SK-N-SH treated with all-trans-retinoic acid at 6 μM for 48 hours (cell line): ENCODE measurements at regions not wholly inside any gene's neighbourhood (a gene's known extent, or its start where the extent isn't known, plus 50 kb on each side); places are given as distances from the start of the nearest gene placed in this dataset.

Experiments used
- ATAC-seq: fragments of 200-7000 bp; cut with Tn5 transposase; 3 replicates; pipeline ENCODE4 v1.9.1; 2020; ENCODE audit warnings: mild to moderate bottlenecking, moderate library complexity
- ARNTL ChIP-seq: fragments of 450-650 bp; formaldehyde crosslinking; IDR thresholded peaks from 2 replicates; pipeline ENCODE4 v1.5.0; 2020; ENCODE audit warnings: low read depth, mild to moderate bottlenecking, moderate library complexity, borderline replicate concordance
- CREB5 ChIP-seq: fragments of 250-450 bp; sonication (Bioruptor Pico); IDR thresholded peaks from 2 replicates; pipeline ENCODE4 v1.5.1; 2020; ENCODE audit warnings: low read depth, mild to moderate bottlenecking, moderate library complexity
- CSDC2 ChIP-seq: fragments of 250-450 bp; sonication (Bioruptor Pico); IDR thresholded peaks from 2 replicates; pipeline ENCODE4 v1.5.0; 2020; ENCODE audit warnings: mild to moderate bottlenecking, moderate library complexity
- CSRNP3 ChIP-seq: fragments of 250-450 bp; sonication (Bioruptor Pico); IDR thresholded peaks from 2 replicates; pipeline ENCODE4 v1.5.1; 2021; ENCODE audit warnings: mild to moderate bottlenecking, moderate library complexity
- ESRRG ChIP-seq: fragments of 250-450 bp; sonication (Bioruptor Pico); IDR thresholded peaks from 2 replicates; pipeline ENCODE4 v1.6.1; 2021; ENCODE audit warnings: mild to moderate bottlenecking
- GLIS3 ChIP-seq: fragments of 250-450 bp; sonication (Bioruptor Pico); IDR thresholded peaks from 2 replicates; pipeline ENCODE4 v1.5.0; 2020; ENCODE audit warnings: mild to moderate bottlenecking, moderate library complexity
- ISL1 ChIP-seq: fragments of 250-450 bp; sonication (Bioruptor Pico); IDR thresholded peaks from 2 replicates; pipeline ENCODE4 v2.1.2; 2022; ENCODE audit warnings: mild to moderate bottlenecking, moderate library complexity
- OSR1 ChIP-seq: fragments of 250-450 bp; sonication (Bioruptor Pico); IDR thresholded peaks from 2 replicates; pipeline ENCODE4 v1.8.0; 2022; ENCODE audit warnings: moderate library complexity, mild to moderate bottlenecking, inconsistent platforms
- POU6F1 ChIP-seq: fragments of 250-450 bp; sonication (Bioruptor Pico); IDR thresholded peaks from 2 replicates; pipeline ENCODE4 v1.8.0; 2021; ENCODE audit warnings: low read depth, mild to moderate bottlenecking, moderate library complexity, borderline replicate concordance
- PPARA ChIP-seq: fragments of 250-450 bp; sonication (Bioruptor Pico); IDR thresholded peaks from 2 replicates; pipeline ENCODE4 v1.5.0; 2020; ENCODE audit warnings: mild to moderate bottlenecking, borderline replicate concordance
- RARB ChIP-seq: fragments of 250-450 bp; sonication (Bioruptor Pico); IDR thresholded peaks from 2 replicates; pipeline ENCODE4 v1.8.0; 2021; ENCODE audit warnings: mild to moderate bottlenecking, moderate library complexity
- SNAI2 ChIP-seq: fragments of 250-450 bp; sonication (Bioruptor Pico); IDR thresholded peaks from 2 replicates; pipeline ENCODE4 v1.5.0; 2020; ENCODE audit warnings: mild to moderate bottlenecking, moderate library complexity
- TCF4 ChIP-seq: fragments of 250-450 bp; sonication (Bioruptor Pico); IDR thresholded peaks from 2 replicates; pipeline ENCODE4 v1.8.0; 2021; ENCODE audit warnings: mild to moderate bottlenecking, moderate library complexity, borderline replicate concordance
- TOX ChIP-seq: fragments of 250-450 bp; sonication (Bioruptor Pico); IDR thresholded peaks from 2 replicates; pipeline ENCODE4 v1.8.0; 2021; ENCODE audit warnings: mild to moderate bottlenecking, moderate library complexity, borderline replicate concordance
- TSHZ2 ChIP-seq: fragments of 250-450 bp; sonication (Bioruptor Pico); IDR thresholded peaks from 2 replicates; pipeline ENCODE4 v1.5.0; 2020; ENCODE audit warnings: mild to moderate bottlenecking, moderate library complexity
- ZC3H10 ChIP-seq: fragments of 250-450 bp; sonication (Bioruptor Pico); IDR thresholded peaks from 2 replicates; pipeline ENCODE4 v1.5.1; 2021; ENCODE audit warnings: mild to moderate bottlenecking, moderate library complexity
- ZFP3 ChIP-seq: fragments of 250-450 bp; sonication (Bioruptor Pico); IDR thresholded peaks from 2 replicates; pipeline ENCODE4 v1.5.0; 2020; ENCODE audit warnings: mild to moderate bottlenecking, moderate library complexity
- ZFP30 ChIP-seq: fragments of 450-650 bp; formaldehyde crosslinking; IDR thresholded peaks from 2 replicates; pipeline ENCODE4 v1.5.0; 2022; ENCODE audit warnings: mild to moderate bottlenecking, moderate library complexity
- ZNF565 ChIP-seq: fragments of 450-650 bp; formaldehyde crosslinking; conservative IDR thresholded peaks from 2 replicates; pipeline ENCODE4 v1.5.0; 2020; ENCODE audit warnings: low read depth, mild to moderate bottlenecking, moderate library complexity
- ZNF70 ChIP-seq: fragments of 450-650 bp; formaldehyde crosslinking; IDR thresholded peaks from 2 replicates; pipeline ENCODE4 v1.5.0; 2020; ENCODE audit warnings: mild to moderate bottlenecking, moderate library complexity
- ZNF8 ChIP-seq: fragments of 450-650 bp; formaldehyde crosslinking; IDR thresholded peaks from 2 replicates; pipeline ENCODE4 v1.5.0; 2020; ENCODE audit warnings: mild to moderate bottlenecking, moderate library complexity

GRCh38 chr7:149644754-149645153 is 128.6 kb downstream of the ZNF467 start (continued):
- no peak for TF ChIP-seq OSR1

- no peak for TF ChIP-seq GLIS3 (CRISPR knock-in tag)
- TF ChIP-seq CSRNP3: no peak
- TF ChIP-seq ZFP3 (CRISPR knock-in tag): no peak
- ATAC-seq: no peak
Observed at GRCh38 chr7:149642589-149642988, 130.8 kb downstream of the ZNF467 start.

- ATAC-seq: no peak
- TF ChIP-seq ISL1 (CRISPR knock-in tag) (no peak), ZFP3 (CRISPR knock-in tag) (no peak), RARB (no peak), ZFP30 (no peak), TSHZ2 (CRISPR knock-in tag) (no peak), CSDC2 (no peak), ZC3H10 (no peak), ZNF565 (CRISPR knock-in tag) (no peak), GLIS3 (CRISPR knock-in tag) (no peak), POU6F1 (CRISPR knock-in tag) (no peak), ZNF8 (CRISPR knock-in tag) (no peak), PPARA (no peak), CREB5 (CRISPR knock-in tag) (no peak), CSRNP3 (no peak), ARNTL (CRISPR knock-in tag) (no peak)
- TF ChIP-seq, all 23 proteins: peak for 0
Observed at GRCh38 chr7:149638566-149639320, 134.6 kb downstream of the ZNF467 start.

- no peak for ATAC-seq
- TF ChIP-seq TOX (CRISPR knock-in tag) (no peak), TSHZ2 (CRISPR knock-in tag) (no peak), ZFP3 (CRISPR knock-in tag) (no peak), ARNTL (CRISPR knock-in tag) (no peak), SNAI2 (CRISPR knock-in tag) (no peak), GLIS3 (CRISPR knock-in tag) (no peak), ZFP30 (no peak), CSRNP3 (no peak), ESRRG (CRISPR knock-in tag) (no peak), PPARA (no peak), TCF4 (CRISPR knock-in tag) (no peak), ZNF70 (CRISPR knock-in tag) (no peak), ZNF565 (CRISPR knock-in tag) (no peak), ISL1 (CRISPR knock-in tag) (no peak)
Observed at GRCh38 chr7:149637911-149638565, 135.3 kb downstream of the ZNF467 start.
